Mesenteric fat pad (tissue), 1 donor: ENCODE measurements at regions not wholly inside any gene's neighbourhood (a gene's known extent, or its start where the extent isn't known, plus 50 kb on each side); places are given as distances from the start of the nearest gene placed in this dataset.

Experiments
- DNase-seq: peaks from one replicate; pipeline ENCODE4 v3.0.0-alpha.2; 2020; ENCODE audit warnings: low spot score
- donor health status: DM: yes; HTN: yes; CAD: no.

- DNase-seq: no peak
Observed at GRCh38 chr3:28891485-28891884, 389.4 kb upstream of the RBMS3 start.

DNA sequence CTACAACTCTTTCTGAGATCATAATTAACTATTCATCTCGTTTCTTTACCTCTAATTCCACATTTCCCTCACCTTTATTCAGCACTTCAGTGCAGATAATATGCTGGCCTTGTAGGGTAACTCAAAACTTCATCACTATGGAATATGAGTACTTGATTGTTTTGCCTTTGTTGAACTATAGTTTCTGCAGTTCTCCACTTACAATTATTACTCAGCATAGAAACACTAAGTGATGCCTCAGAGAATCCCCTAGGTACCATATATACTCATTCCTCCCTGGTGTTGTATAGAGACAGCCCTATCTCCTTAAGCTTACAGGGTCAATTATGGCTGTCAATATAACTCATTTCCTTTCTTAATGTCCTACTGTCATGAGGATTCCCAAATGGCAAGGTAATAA is 380.6 kb upstream of the RBMS3 start:
- no peak for DNase-seq

DNA sequence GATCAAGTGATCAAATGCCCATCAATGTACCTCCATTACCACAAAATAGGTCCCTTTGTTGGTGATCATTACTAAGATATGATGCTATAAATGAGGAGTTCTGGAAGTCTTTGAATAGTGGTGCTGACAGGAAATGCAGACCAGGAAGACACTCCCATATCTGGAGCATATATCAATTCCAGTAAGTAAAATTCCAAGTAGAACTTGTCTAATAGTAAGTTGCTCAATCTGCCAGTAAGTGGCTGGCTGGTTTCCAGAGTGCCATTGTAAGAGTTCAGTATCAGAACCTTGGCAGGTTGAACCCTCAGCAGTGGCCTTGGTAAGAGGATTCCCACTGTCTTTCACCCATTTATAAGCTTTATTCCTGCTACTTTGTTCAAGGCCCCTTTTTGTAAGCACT is 379.9 kb upstream of the RBMS3 start:
- no peak for DNase-seq

DNA sequence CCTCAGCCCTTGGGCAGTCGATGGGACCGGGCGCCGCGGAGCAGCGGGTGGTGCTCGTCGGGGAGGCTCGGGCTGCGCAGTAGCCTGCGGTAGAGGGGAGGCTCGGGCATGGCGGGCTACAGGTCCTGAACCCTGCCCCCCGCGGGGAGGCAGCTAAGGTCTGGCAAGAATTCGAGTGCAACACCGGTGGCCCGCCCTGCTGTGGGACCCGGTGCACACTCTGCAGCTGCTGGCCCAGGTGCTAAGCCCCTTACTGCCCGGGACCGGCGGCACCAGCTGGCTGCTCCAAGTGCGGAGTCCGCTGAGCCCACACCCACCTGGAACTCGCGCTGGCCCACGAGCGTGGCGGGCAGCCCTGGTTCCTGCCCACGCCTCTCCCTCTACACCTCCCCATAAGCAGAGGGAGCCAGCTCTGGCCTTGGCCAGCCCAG is 377.7 kb upstream of the RBMS3 start:
- peak; percentile 88 for DNase-seq

DNA sequence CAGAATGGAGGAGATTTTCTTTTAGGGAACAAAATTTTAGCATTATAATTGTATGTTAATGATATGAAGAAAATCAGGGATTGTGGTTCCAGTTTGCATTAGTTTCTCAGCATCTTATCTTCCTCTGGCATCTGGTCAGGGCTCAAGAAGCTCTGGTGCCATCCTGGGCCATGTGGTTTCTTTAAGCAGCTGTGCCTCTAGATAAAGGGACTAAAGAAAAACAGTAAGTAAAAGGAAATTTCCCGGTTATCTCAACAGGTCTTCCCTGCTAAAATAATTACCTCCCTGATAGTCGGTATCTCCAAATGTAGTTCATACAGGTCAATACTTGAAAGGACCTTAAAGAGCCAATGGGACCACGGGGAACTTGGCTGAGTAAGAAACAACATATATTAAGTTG is 375.1 kb upstream of the RBMS3 start:
- DNase-seq: no peak

DNA sequence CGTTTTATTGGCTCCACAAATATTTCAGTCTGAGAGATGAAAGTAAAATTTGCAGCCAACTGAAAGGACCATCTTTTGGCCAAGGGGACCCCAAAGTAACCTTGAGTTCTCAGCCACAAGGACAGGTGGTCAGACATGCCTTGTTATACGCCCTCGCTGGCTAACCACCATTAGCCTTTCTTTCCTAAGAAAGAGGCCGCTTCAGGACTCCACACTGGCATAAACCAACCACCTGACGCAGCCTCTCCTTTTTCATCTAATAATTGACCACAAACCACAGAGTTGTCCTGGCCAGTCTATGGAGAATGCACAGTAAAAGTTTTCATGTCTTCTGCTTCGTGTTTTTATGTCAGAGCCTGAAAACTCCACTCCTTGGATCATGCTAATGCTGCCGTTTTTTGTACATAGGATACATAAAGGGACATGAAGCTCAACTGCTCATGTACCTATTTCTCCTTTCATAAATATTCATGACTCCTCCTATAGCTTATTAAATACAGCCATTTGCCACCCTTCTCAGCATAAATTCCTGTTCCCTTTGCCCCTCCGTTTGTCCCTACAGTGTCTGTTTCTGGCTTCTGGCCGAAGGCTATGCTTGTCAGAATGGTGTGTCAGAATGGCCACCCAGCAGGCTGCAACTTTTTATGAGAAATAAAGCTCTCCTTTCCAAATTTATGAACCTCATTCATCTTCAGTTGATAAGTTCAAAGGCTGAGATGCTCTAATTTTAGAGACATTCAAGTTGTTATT is 374.1 kb upstream of the RBMS3 start:
- no peak for DNase-seq

DNA sequence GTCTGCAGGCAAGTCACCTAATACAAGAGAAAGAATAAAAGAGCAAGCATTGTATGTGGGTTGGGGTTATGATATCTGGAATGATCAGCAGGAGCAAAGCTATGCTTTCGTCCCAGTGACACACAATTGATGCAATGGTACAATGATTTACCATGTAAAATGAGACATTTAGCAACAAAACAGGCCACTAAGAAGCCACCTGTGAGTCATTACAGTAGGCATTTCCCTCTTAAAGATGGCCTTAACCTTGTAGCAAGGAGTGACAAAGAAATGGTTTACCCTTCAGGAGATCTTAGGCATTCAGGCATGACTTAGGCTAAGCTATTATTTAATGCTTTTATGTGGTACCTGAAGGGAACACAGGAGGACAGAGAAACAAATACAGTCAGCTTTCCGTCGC is 373.3 kb upstream of the RBMS3 start:
- DNase-seq: no peak

GRCh38 chr3:28912120-28912885 is 368.6 kb upstream of the RBMS3 start:
- DNase-seq: no peak

DNA sequence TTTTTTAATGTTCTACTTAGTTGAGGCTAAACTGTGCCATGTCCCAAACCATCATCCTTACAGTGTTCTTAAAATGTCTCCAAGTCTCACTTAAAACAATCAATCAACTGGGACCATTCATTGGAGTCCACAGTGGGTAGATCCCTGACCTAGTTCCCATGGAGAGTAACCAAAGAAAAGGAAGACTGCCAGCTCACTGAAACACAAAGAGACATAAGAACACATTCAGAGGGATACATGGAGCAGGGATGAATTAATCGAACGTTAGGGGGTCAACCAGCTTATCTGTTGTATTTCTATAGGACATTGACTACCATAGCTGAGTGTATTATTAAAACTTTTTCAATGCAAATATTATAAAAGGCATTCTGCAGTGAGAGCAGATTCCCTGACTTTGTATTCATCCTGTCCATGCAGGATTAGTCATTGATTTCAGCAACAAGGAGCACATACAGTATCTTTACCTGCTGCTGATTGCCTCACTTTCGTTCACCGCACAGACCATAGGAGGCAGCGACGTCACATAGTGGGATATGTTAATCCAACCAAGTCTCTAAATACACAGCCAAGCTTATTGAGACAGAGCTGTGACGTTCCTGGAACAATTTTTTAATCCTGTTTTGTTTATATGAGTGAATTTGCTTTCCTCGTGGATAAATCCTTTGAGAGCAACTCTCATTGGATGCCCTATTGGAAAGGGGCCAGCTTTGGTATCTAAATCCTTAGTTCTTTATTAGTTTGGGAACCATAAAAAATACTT is 364.9 kb upstream of the RBMS3 start:
- no peak for DNase-seq

GRCh38 chr3:28916713-28917499 is 364.0 kb upstream of the RBMS3 start:
- no peak for DNase-seq

DNA sequence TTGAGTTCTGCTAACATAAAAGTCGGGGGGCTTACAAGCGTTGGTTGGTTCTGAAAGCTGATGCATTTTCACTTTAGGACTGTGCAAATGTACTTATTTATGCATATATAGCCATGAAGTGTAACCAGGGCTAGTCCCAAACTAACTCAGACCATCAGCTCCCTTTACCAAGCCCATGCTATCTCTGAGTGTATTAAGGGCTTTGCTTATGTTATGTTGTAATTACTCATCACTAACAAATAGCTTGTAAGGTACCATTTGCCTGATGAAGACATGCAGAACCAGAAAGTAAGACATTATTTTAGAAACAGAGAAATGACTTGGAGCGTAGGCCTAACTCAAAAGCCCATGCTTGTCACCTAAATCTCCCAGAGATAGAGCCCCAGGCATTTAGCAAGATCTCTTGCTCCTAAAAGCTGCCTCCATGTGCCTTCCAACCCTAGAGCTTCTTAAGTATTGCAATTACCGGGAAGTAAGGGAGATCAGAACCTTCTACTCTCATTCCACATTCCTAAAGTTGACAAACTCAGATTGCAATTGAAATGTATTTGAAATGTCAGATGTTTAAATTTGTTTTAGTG is 362.9 kb upstream of the RBMS3 start:
- DNase-seq: no peak

DNA sequence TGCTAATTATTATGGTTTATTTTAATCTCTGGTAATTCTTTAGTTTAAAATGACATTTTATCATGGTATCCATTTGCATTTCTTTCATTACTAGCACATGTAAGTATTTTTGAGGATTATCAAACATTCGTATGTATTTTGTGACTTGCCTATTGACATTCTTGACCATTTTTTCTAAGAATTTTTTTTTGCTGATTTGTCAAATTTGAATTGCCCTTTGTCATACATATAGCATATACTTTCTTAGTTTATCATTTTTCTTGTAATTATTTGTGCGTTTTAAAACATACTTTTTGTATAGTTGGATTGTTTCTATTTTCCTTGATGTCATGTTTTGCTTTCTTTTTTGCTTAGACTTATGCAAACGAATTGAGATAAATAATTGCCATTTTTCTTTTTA is 358.5 kb upstream of the RBMS3 start:
- DNase-seq: no peak

- no peak for DNase-seq
Observed at GRCh38 chr3:28923994-28924393, 356.9 kb upstream of the RBMS3 start.

DNA sequence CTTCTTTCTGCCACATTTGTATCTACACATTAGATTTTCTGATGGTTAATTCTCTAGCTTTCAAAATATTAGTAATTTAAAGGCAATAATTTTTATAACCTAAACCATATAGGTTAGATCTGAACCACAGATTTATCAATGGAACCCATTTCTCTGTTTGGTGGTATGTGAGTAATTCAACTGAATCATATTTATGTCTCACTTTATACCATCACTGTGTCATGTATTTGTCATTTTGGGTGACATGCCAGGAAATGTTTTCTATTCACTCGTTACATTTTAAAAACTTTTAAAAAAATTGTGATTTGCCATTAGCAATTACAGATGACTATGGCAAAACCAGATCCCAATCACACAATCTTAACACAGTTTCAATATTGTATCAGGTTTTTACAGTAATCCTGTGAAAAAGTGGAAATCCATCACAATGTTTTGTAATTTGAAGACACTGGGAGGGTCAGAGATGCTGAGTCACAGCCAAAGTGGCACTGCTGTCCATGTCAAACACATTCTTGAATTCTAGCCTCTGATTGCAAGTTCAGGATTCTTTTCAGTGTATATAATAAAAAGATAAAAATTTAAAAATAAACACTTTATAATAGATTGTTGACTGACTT is 356.0 kb upstream of the RBMS3 start:
- DNase-seq: no peak

DNA sequence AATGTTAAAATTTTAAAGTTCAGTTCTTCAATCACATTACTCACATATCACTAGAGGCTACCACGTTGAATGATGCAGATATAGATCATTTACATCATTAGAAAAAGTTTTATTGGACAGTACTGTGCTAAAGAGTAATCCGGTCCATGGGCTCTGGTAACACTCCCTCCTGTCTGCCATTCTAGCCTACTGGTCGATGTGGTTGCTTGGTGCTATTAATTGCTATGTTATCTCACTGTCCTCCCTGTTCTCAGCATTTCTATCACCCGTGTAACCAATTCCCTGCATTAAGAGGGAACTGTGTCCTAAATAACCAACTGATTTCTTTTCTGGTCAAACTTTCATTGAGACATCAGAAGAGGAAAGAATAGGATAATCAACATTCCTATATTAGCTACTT is 347.5 kb upstream of the RBMS3 start:
- DNase-seq: no peak

DNA sequence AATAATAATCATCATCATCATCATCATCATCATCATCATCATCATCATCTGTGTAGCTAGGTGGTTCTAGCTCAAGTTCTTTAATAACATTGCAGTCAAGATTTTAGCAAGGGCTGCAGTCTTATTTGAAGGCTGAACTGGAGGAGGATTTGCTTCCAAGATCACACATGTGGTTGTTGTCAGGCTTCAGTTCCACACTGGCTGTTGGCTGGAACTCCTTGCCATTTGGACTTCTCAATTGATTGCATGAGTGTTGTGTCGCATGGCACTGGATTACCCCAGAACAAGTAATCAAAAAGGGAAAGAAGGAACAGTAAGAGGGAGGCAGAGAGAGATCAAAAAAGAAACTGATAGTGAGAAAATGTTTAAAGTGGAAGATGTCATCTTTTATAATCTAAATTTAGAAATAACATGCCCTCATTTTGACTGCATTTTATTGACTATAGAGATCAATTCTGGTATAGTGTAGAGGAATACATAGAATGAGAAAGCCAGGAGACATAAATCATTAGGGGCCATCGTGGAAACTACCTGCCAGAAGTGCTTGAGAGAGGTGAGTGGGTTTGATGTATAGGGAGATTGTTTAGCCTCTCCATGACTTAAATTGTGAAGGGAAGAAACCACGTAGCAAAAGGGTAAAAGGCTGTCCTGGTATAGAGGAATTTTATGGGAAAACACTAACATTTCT is 346.6 kb upstream of the RBMS3 start:
- DNase-seq: no peak

GRCh38 chr3:28935146-28935545 is 345.7 kb upstream of the RBMS3 start:
- DNase-seq: no peak

GRCh38 chr3:28936154-28936553 is 344.7 kb upstream of the RBMS3 start:
- DNase-seq: no peak

DNA sequence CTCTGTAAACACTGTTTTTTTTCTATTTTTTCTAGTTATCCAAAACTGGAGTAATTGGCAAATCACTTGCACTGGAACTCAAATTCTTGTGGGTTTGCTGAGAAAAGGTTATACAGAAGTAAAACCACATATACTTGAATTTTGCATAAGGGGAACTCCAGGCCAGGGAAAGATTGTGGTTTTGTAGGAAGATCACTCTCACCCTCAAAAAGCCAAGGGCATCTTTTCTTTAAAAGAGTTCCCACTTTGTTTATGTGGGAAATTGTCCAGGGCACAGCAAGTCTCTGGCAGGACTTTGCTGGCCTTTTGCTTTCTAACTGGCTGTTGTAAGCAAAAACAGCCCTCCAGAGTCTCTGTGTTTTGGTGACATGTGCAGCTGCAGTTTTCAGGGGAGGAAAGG is 340.3 kb upstream of the RBMS3 start:
- no peak for DNase-seq

DNA sequence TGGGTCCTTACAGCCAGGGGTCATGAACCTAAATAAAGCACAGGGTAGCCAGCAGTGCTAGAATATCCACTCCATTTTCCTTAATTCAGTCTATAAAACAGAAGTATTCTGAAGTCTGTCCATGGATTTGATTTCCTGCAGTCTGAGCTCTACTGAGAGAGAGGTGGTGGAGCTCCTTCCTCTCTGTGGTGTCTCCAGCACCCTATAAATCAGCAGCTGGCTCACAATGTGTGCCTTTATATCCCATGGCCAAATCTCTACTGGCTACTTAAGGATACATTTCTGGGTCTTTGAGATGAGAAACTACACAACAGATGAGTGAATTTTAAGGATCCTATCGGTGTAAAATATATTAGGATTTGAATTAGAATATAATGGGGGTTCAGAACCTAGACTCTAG is 339.9 kb upstream of the RBMS3 start:
- DNase-seq: no peak
